ENCODE measurements at regions not wholly inside any gene's neighbourhood (a gene's known extent, or its start where the extent isn't known, plus 50 kb on each side); places are given as distances from the start of the nearest gene placed in this dataset.

DNA sequence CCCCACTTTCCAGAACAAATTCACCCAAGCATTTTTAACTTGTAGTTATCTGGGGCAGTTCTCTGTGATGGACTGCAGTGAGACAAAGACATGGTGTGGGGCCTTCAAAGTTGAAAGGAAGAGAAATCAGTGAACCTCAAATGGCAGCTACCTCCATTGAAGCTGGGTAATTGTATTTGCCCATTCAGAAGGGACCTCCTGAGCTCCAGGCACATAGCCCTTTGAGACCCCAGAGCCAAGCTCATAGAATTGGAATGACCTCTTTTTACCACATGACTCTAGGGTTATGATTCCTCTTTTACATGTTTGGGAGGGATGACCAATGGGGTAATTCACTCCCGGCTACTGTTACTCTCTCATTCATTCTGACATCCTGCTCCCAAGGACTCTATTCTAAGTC is 368.4 kb upstream of the ITGA1 start:
- DNase-seq, result no peak

DNA sequence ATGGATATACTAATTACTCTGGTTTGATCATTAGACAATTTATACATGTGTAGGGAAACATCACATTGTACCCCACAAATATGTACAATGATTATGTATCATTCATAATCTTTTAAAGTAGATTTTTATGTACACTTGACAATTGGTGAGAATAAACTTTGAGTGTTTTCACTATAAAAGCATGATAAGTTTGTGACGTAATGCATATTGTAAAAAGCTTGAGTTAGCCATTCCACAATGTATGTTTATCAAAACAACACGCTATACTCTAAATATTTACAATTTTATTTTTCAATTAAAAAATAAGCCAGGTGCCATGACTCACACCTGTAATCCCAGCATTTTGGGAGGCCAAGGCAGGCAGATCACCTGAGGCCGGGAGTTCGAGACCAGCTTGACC is 360.1 kb upstream of the ITGA1 start:
- no peak for DNase-seq

DNA sequence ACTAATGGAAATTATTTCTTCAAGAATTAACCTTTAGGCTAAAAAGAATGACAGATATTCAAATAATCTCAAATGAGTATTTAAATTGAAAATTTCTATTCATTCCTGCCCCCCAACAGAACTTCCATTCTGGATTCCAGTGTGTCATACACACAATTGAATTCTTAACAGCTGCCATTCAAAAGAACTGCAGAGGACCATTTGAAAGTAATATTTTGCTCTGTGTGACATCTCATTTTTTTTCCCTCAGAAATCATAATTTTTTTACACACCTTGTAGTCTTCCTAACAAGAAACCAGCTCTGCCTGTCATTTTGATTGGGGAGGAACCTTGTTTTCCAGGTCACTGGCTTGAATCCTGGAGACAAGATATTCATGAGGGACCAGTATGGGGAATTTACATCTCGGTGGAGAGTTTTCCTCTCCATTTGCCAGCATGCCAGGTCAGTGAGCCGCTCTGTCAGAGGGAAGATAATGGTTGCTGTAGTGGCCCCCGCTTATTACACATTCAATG is 358.7 kb upstream of the ITGA1 start:
- DNase-seq, result no peak

DNA sequence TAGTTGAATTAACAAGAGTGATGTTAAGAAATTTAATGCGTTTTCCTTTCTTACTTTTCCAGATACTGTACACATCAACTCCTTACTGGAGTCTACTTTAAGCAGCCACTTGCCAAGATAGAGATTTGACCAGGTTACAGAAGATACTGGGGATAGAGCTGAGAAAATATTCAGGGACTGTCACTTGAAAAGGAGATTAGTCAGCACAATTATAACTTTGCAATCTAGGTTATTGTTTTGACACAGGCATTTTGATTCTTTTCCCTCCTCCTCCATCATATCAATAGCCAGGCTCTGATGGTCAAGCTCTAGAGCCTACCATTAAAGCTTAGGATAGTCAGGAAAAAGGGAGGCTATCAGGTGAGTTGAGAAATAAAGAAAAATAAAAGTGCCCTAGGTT is 345.9 kb upstream of the ITGA1 start:
- DNase-seq, result no peak

DNA sequence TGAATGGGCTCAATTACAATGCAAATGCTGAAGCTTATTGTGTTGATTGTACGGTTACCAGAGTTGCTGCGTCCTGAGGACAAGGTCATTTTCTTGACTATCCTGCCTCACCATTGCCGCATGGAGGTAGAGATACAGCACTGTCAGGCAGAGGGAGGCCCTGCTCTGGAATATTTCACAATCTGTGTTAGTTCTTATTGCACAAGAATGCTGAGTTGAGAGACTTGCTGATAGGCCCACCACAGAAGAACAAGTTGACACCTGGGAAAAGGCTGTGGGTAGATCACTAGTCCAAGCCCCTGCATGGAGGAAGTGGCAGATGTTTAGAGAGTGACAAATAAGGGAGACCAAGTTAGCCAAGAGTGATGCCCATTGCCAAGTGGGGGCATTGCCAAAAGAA is 344.5 kb upstream of the ITGA1 start:
- DNase-seq, result no peak

DNA sequence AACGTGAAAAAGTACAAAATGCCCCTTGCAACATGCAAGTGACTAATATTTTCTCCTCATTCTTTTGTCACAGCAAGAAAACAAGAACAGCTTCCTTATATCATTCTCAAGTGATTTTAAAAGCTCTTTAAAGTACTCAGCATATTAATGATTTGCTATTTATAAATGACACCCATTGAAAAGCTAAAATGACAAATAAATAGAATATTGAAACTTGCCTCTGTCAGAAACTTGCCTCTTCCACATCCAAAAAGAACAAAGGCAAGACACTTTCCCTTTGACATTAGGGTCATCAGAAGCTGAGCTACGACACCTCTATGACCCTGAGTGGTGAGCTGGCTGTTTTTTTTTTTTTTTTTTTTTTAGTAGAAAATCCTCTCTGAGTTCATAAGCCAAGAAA is 339.6 kb upstream of the ITGA1 start:
- no peak for DNase-seq

GRCh38 chr5:52449516-52449915 is 338.2 kb upstream of the ITGA1 start:
- DNase-seq, result no peak

GRCh38 chr5:52452098-52452497 is 335.6 kb upstream of the ITGA1 start:
- DNase-seq, result no peak

DNA sequence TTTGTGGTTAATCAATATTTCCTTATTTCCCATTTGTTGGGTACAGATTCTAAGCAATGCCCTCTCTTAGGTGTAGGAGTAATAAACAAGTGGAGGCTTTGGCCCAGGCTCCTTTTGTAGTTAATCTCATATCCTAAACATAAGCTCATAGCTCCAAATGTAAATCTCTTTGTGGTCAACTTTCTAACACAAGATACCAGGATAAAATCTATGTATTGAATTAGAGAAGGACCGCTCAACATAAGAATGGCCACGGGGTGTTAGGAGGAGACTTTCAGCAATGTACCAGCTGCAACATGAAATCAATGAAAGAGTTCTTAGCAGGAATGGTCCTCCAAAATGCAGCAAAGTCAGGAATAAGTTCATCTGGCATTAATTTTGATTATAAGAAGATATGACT is 334.5 kb upstream of the ITGA1 start:
- no peak for DNase-seq

- no peak for DNase-seq
These were observed 331.8 kb upstream of the ITGA1 start for GRCh38 chr5:52455920-52456319.

- no peak for DNase-seq
These were observed 329.9 kb upstream of the ITGA1 start for GRCh38 chr5:52457810-52458209.

DNA sequence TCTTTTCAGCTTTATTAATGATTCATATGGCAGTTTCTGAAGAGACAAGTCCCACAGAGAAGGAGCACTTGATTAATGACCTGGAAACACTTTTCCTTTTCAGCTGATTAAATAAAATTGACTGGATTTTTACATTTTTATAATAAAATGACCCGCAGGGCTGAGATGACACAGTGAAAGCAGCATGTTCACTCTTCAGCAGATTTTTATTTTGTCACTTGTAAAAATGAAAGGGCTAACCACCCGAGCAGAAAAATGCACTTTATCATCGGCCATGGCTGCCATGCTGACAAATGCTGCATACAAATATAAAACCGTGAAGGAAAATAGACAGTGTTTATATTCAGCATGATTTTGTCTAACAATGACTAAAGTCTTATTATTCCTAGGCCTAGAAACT is 321.6 kb upstream of the ITGA1 start:
- DNase-seq, result no peak

DNA sequence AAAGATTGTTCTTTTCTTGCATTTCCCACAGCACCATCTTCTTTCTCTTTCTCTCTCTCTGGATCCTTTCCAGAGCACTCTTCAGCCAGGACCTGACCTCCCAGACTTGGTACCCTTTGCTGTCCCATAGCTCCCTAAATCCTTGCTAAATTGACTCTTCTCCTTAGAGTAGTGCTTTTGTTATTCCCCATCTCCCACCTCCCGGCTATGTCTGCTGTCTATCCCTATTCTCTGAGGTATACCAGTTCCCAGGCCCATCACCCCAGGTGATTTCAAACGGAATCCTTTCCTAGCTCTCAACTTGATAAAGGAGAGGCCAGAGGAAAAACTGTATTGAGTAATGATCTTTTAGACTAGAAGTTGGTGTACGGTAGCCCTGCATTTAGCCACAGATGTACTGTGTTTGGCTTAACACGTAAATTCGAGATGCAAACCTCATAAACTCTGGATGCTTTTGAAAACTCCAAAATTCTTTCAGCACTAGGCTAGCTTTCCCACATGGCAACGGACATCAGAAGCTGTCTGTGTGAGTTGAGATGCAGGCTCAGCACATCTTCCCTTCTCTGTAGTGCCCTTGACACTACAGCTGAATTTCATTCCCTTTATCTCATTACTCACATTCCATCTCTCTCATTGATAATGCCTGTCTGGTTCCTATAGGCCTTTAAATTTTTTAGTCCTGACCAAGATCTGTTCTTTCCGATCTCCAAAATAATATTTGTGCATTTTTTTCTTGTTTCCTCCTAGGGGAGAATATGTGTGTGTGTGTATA is 320.8 kb upstream of the ITGA1 start:
- DNase-seq, result no peak

DNA sequence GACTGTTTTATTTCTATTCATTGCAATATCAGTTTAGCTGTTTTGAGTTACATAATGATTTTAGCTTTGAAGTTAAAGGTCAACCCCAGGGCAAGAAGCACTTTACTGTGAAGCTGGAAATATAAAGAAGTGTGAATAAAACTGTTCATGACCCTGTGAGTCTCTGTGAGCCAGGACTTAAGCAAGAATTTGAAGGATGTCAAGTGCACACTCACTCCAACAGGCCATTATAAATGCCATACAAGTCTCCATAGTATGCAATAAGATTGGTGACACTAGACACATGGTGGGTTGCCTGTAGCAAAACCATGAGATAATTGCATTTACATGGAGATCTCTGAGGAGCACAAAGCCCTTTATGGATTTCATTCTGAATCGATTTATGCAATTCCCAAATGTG is 318.7 kb upstream of the ITGA1 start:
- DNase-seq, result no peak

DNA sequence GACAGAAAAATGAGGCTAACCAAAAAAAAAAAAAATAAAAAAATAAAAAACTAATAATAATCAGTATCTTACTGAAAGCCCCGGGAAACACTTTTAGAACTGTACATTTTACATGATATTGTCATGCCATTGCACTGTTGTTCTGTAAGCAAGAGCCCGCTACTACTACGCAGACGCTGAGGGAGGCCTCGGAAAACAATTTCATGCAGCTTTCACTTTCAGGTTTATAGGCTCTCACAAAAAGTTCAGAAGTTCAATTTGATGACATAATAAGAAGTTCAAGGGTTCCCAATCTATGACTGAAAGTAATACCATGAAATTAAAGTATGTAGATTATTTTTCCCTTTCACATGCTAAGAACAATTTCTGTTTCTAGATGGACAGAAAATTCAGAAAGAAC is 318.3 kb upstream of the ITGA1 start:
- no peak for DNase-seq

GRCh38 chr5:52469835-52470234 is 317.9 kb upstream of the ITGA1 start:
- no peak for DNase-seq

- DNase-seq, result no peak
These were observed 311.4 kb upstream of the ITGA1 start for GRCh38 chr5:52476346-52476745.

DNA sequence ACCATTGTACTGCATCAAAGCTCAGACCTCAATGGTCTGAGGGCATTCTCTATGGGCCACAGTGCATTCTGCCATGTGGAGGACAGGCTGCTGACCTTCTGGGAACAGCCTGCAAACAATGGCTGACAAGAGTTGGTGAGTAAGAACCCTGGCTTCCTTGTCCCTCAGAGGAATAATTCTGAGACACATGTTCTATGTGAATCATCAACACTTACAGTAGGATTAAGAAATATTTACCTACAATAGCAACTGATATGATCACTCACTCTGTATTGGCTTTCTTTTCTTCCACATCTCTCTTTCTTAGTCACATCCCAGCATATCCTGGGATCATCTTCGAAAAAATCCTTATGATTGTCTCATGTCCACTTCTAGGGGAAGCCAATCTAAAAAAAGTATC is 306.5 kb upstream of the ITGA1 start:
- no peak for DNase-seq

GRCh38 chr5:52481851-52482250 is 305.9 kb upstream of the ITGA1 start:
- DNase-seq, result no peak

DNA sequence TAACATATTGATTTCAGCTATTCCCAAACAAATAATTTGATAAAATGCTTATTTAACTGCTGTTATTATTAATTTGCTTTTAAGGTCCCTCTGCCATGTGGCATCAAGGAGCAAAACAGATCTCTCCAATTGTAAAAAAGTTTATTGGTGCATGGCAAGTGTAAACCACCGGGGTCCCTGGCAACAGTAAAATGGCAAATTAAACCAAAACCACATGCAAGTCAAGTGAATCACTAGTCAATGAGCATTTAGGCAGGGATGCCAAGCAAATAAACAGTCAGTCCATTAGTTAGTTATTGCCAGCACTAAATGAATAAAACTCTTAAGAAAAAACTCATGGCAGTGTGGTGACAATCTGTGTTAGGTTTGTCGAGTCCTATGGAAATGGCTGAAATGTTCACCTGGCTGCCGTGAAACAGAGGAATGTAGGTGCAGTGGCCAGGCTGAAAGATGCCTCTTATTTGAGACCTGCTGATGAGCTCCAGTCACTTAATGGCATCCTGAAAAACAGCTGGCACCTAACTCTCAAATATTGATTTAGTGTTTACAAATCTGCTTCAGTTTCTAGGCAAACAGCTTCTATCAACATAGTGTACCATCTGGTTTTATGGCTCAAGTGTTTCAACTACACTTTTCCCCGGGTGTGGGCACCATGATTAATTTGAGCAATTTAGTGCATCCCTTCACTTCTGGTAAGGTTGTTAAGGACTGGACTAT is 296.5 kb upstream of the ITGA1 start:
- DNase-seq, result no peak

DNA sequence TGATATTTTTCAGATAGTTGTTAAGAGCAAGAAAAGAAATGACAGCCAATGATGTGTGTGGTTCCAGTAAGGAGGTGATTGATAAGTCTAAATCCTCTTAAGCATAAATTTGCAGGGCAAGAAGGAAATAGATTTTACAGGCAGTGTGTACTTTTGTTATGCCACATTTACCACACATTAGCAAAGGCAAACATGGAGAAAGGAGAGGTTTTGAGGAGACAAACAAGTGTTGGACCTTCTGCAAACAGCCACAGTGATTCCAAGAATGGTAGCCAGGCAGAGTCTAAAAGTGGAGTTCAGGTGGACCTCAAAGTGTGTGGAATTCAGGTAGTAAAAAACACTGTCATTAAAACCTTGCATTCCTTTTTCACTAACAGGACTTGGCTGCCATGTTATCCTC is 295.9 kb upstream of the ITGA1 start:
- no peak for DNase-seq

- no peak for DNase-seq
These were observed 290.5 kb upstream of the ITGA1 start for GRCh38 chr5:52497133-52497693.

GRCh38 chr5:52498607-52499006 is 289.1 kb upstream of the ITGA1 start:
- no peak for DNase-seq

DNA sequence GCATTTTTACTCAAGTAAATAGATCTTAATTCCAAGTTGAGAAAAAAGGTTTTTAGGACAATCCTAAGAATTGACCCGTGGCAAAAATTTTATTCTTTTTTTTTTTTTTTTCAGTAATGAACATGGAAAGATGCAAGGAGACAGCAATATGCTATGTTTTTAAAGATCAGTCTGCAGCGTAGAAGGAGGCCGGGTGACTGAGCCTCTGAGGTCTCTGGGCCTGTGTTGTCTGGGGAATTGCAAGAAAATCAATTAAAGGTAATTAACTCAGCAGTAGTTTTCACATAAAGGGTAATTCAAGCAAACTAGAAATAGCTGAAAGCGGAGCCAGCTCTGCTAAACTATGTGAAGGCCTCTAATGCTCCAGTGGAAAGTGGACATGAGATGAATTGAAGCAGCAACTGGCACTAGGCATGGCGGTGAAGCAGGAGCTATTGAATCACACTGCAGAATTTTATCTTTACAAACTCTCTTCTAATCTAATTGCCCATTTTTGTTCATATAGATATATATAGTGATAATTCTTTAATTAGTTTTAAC is 285.2 kb upstream of the ITGA1 start:
- no peak for DNase-seq

All from stimulated activated CD4-positive, alpha-beta T cell treated with anti-CD3 and anti-CD28 coated beads, Interleukin-2, amount 100 ng/mL, for 48 hours (primary cell).